ENCODE measurements at regions not wholly inside any gene's neighbourhood (a gene's known extent, or its start where the extent isn't known, plus 50 kb on each side); places are given as distances from the start of the nearest gene placed in this dataset.

GRCh38 chr6:14966906-14967711 is 278.8 kb upstream of the JARID2 start:
- no peak for DNase-seq (ENCODE audit: low read depth)
- no peak for TF ChIP-seq CTCF (conservative IDR thresholded peaks at IDR 0.05; ENCODE audit: low read depth, low read length)
- no peak overlapping the region for H3K4me3 ChIP-seq (ENCODE audit: low read depth, low read length)

DNA sequence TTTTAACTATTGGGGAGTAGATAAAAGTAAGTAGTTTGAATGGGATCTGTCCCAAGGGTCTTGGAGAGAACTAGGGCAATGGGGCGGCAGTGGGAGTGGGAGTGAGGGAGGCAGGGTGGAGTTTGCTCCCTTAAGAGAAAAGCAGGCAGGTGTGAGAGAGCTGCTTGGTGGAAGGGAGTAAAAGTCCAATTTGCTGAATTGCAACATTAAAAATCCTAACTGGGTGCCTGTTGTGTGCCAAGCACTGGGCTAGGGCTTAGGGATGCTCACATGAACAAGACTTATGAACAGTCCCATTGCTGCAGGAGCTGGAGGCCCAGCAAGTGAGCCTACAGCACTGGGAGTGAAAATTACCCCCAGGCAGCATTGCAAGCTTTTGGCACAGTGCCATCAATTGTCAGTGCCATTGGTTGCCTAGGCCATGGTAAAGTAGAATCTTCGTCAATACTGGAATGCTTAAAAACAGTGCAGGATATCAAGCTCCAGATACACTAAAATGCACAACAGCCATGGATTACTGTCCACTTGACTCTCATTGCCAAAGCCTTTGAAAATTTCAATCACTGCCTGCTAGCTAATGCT is 277.7 kb upstream of the JARID2 start:
- TF ChIP-seq CTCF (conservative IDR thresholded peaks at IDR 0.05; ENCODE audit: low read depth, low read length), result no peak
- no peak overlapping the region for H3K4me3 ChIP-seq (ENCODE audit: low read depth, low read length)
- no peak for DNase-seq (ENCODE audit: low read depth)

- DNase-seq (ENCODE audit: low read depth), result no peak
- no peak for TF ChIP-seq CTCF (conservative IDR thresholded peaks at IDR 0.05; ENCODE audit: low read depth, low read length)
- no peak overlapping the region for H3K4me3 ChIP-seq (ENCODE audit: low read depth, low read length)
Measured at GRCh38 chr6:14969126-14969525, 276.7 kb upstream of the JARID2 start.

DNA sequence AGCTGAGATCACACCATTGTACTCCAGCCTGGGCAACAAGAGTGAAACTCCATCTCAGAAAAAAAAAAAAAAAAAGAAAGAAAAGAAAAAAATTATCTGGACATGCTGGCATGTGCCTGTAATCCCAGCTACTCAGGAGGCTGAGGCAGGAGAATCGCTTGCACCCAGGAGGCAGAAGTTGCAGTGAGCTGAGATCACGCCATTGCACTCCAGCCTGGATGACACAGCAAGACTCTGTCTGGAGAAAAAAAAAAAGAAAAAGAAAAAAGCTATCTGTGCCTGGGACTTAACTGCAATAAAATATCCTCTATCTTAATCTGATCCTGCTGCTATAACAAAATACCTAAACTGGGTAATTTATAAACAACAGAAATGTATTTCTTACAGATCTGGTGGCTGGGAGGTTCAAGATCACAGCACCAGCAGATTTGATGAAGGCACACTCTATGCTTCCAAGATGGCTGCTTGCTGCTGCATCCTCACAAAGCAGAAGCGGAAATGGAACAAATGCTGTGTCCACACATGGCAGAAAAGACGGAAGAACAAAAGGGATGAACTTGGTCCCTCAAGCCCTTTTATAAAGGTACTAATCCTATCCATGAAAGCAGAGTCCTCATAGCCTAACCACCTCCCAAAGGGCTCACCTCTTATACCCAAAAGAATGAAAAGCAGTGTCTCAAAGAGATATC is 273.3 kb upstream of the JARID2 start:
- TF ChIP-seq CTCF (conservative IDR thresholded peaks at IDR 0.05; ENCODE audit: low read depth, low read length), result no peak
- no peak for DNase-seq (ENCODE audit: low read depth)
- no peak overlapping the region for H3K4me3 ChIP-seq (ENCODE audit: low read depth, low read length)

DNA sequence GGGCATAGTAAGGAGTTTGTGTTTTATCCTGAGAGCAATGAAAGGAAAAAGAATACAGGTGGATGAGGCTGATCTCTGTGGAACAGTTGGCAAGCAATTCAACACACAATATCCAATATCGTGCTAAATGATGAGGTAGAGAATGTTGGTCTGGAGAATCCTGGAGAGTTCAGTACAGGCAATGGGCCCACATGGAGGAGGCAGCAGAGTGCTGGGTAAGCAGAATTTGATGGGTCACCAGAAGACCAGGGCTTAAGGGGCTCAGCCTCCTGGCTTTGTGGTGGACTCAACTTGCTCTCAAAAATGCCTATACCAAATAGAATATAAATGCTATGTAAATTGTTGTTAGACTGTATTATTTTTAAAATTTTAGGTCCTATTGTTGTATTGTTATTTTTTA is 271.5 kb upstream of the JARID2 start:
- no peak for DNase-seq (ENCODE audit: low read depth)
- H3K4me3 ChIP-seq (ENCODE audit: low read depth, low read length), result no peak overlapping the region
- no peak for TF ChIP-seq CTCF (conservative IDR thresholded peaks at IDR 0.05; ENCODE audit: low read depth, low read length)

DNA sequence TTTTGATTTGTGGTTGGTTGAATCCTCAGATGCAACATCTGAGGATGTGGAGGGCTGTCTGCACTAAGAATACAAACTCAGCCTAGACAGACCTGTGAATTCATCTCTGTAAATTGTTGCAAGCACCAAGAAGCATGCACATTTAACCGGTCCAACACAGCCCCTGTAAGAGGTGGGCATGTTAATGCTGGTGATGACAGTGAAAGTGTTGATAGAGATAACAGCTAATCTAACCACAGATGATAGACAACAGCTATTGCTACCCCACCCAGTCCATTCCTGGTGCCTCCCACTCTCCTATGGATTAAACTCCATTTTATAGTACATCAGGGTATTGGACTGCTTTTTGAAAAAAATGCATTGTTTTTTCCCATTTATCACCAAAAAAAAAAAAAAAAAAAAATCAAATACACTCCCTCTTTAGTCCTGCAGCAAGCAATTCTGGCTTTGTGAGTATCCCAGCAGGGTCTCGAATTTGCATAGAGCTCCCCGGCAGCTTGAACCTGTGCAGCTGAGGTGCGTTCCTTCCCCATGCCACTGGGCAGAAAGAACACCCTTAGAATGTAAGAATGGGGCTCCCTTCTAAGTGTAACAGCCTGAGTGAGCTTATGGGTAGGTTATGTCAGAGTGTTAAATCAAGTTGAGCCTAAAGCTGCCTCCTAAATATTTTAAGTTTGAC is 270.9 kb upstream of the JARID2 start:
- no peak for DNase-seq (ENCODE audit: low read depth)
- no peak for TF ChIP-seq CTCF (conservative IDR thresholded peaks at IDR 0.05; ENCODE audit: low read depth, low read length)
- no peak overlapping the region for H3K4me3 ChIP-seq (ENCODE audit: low read depth, low read length)

Measured in epithelial cell of proximal tubule (primary cell).